Fibroblast of lung (primary cell): ENCODE measurements at regions not wholly inside any gene's neighbourhood (a gene's known extent, or its start where the extent isn't known, plus 50 kb on each side); places are given as distances from the start of the nearest gene placed in this dataset.

Experiments used
- DNase-seq, 2 donors: peaks; one replicate each; pipeline versions ENCODE4 v3.0.0 to v3.0.0-alpha.2; 2010; ENCODE audit warnings: low read depth in 2 of 2
- H2AFZ ChIP-seq: 2 replicates; pipeline ENCODE4 v1.5.1; 2012; ENCODE audit warnings: low read length, control low read depth, inconsistent platforms
- H3K27ac ChIP-seq: 2 replicates; pipeline ENCODE4 v1.5.1; 2011; ENCODE audit warnings: low read length, control low read depth; ENCODE audit not compliant: insufficient read depth
- H3K27me3 ChIP-seq: 2 replicates; pipeline ENCODE4 v1.5.1; 2011; ENCODE audit warnings: mild to moderate bottlenecking, low read length; ENCODE audit not compliant: control insufficient read depth, insufficient read depth
- H3K36me3 ChIP-seq: 2 replicates; pipeline ENCODE4 v1.5.1; 2011; ENCODE audit warnings: low read length; ENCODE audit not compliant: control insufficient read depth, insufficient read depth
- H3K4me1 ChIP-seq: 2 replicates; pipeline ENCODE4 v1.5.1; 2011; ENCODE audit warnings: low read length; ENCODE audit not compliant: control insufficient read depth, insufficient read depth; ENCODE audit errors: extremely low read depth
- H3K4me2 ChIP-seq: 2 replicates; pipeline ENCODE4 v1.5.1; 2011; ENCODE audit warnings: low read length, control low read depth; ENCODE audit not compliant: insufficient read depth; ENCODE audit errors: extremely low read depth
- H3K4me3 ChIP-seq, 4 experiments: fragments of 200-600 bp in 1 of 4; sonication (generic) in 1 of 4; replicated peaks in 1 of 4; 2 replicates each; pipeline ENCODE4 v1.5.1; 2011 to 2016; ENCODE audit warnings: low read length in 4 of 4, low read depth in 3 of 4, mild to moderate bottlenecking in 3 of 4, control low read depth in 2 of 4, inconsistent platforms in 1 of 4, mixed read lengths in 1 of 4; ENCODE audit not compliant: insufficient read depth in 1 of 4; ENCODE audit errors: control extremely low read depth in 1 of 4
- H3K79me2 ChIP-seq: 2 replicates; pipeline ENCODE4 v1.5.1; 2012; ENCODE audit warnings: mild to moderate bottlenecking, low read length, inconsistent platforms; ENCODE audit not compliant: control insufficient read depth, insufficient read depth
- H3K9ac ChIP-seq: 2 replicates; pipeline ENCODE4 v1.5.1; 2011; ENCODE audit warnings: mild to moderate bottlenecking, low read length, control low read depth; ENCODE audit not compliant: insufficient read depth
- H3K9me3 ChIP-seq: 2 replicates; pipeline ENCODE4 v1.5.1; 2012; ENCODE audit warnings: low read depth, low read length; ENCODE audit not compliant: control insufficient read depth, insufficient read depth
- H4K20me1 ChIP-seq: 2 replicates; pipeline ENCODE4 v1.5.1; 2011; ENCODE audit warnings: low read length; ENCODE audit not compliant: control insufficient read depth, insufficient read depth; ENCODE audit errors: extremely low read depth
- EZH2 ChIP-seq: IDR thresholded peaks from 2 replicates; pipeline ENCODE4 v1.5.1; 2012; ENCODE audit warnings: low read length, control low read depth, mild to moderate bottlenecking; ENCODE audit errors: missing control alignments
- TF ChIP-seq, protein P1 (sequence below), 2 donors: IDR thresholded peaks in 1 of 2; conservative IDR thresholded peaks in 1 of 2; 1 replicate in 1 of 2; 2 replicates in 1 of 2; pipeline ENCODE4 v1.5.1; 2011 to 2012; ENCODE audit warnings: low read length in 2 of 2, control low read depth in 1 of 2, inconsistent platforms in 1 of 2, low read depth in 1 of 2, mild to moderate bottlenecking in 1 of 2

DNA sequence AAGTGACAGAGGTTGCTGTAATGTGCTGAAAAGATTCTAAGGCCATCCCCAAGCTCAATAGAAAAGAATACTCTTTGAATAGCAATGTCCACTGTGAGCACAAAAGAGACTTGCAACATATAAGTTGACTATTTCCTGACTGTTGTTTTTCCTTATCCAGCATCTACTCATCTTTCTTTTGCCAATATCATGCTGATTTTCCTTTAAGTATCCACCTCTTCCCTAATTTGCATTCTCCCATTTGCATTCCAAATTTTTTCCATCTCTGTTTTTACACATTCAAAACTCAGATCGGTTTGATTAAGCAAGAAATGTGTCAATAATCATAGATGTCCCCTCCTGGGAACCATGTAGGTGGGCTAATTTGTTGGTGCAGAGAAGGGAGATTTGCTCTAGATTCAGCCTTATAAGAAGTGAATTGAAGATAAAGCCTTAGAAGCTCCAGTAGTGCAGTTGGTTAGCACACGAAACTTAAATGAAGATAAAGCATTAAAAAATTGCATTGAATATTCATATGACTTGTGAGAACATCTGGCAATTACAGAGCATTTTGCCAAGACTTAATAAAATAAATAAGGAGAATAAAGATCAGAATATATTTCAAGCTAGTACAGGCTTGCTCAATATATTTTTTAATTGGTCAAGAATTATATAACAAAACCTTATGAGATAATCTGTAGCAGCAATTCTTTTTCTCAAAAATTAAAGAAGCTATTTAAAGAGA lies 267.6 kb downstream of the TMEM167A start:
- H3K27ac ChIP-seq = no peak overlapping the region

DNA sequence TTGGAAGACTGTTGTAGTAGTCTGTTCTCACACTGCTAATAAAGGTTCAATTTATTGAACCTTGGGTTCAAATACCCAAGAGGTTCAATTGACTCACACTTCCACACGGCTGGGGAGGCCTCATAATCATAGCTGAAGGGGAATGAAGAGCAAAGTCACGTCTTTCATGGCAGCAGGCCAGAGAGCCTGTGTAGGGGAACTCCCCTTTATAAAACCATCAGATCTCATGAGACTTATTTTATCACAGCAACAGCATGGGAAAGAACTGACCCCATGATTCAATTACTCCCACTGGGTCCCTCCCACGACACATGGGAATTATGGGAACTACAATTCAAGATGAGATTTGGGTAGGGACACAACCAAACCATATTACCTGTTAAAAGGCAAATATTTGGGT lies 268.2 kb downstream of the TMEM167A start:
- no peak overlapping the region for H3K4me2 ChIP-seq
- H3K27me3 ChIP-seq = no peaks in the 10 kb centered on the region
- TF ChIP-seq, protein P1, sequence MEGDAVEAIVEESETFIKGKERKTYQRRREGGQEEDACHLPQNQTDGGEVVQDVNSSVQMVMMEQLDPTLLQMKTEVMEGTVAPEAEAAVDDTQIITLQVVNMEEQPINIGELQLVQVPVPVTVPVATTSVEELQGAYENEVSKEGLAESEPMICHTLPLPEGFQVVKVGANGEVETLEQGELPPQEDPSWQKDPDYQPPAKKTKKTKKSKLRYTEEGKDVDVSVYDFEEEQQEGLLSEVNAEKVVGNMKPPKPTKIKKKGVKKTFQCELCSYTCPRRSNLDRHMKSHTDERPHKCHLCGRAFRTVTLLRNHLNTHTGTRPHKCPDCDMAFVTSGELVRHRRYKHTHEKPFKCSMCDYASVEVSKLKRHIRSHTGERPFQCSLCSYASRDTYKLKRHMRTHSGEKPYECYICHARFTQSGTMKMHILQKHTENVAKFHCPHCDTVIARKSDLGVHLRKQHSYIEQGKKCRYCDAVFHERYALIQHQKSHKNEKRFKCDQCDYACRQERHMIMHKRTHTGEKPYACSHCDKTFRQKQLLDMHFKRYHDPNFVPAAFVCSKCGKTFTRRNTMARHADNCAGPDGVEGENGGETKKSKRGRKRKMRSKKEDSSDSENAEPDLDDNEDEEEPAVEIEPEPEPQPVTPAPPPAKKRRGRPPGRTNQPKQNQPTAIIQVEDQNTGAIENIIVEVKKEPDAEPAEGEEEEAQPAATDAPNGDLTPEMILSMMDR (conservative IDR thresholded peaks at IDR 0.05 in 1 of 2, IDR thresholded peaks at IDR 0.05 in 1 of 2; ENCODE audit: low read depth in 1 of 2, low read length in 2 of 2) = no peak
- no peak for TF ChIP-seq EZH2
- no peaks in the 10 kb centered on the region for H3K4me1 ChIP-seq
- H3K9ac ChIP-seq = no peak overlapping the region
- H4K20me1 ChIP-seq = no peaks in the 10 kb centered on the region
- H3K36me3 ChIP-seq = no peaks in the 10 kb centered on the region
- DNase-seq = peak in 1 of 2 donors; percentile 4
- no peak overlapping the region for H3K4me3 ChIP-seq
- no peak overlapping the region for H2AFZ ChIP-seq
- no peaks in the 10 kb centered on the region for H3K9me3 ChIP-seq
- no peaks in the 10 kb centered on the region for H3K79me2 ChIP-seq
- H3K27ac ChIP-seq = no peak overlapping the region

More for the DNA sequence above, 267.6 kb downstream of the TMEM167A start:
- Histone ChIP-seq H3K4me2 (no peak overlapping the region), H3K4me1 (no peaks in the 10 kb centered on the region), H4K20me1 (no peaks in the 10 kb centered on the region), H3K79me2 (no peaks in the 10 kb centered on the region), H3K9ac (no peak overlapping the region), H3K27me3 (no peaks in the 10 kb centered on the region), H3K9me3 (no peaks in the 10 kb centered on the region), H3K4me3 (no peak overlapping the region), H3K36me3 (no peaks in the 10 kb centered on the region), H2AFZ (no peak overlapping the region)
- TF ChIP-seq, protein P1 (conservative IDR thresholded peaks at IDR 0.05 in 1 of 2, IDR thresholded peaks at IDR 0.05 in 1 of 2; ENCODE audit: low read depth in 1 of 2, low read length in 2 of 2) = no peak
- peak in 1 of 2 donors; percentile 44 for DNase-seq

DNA sequence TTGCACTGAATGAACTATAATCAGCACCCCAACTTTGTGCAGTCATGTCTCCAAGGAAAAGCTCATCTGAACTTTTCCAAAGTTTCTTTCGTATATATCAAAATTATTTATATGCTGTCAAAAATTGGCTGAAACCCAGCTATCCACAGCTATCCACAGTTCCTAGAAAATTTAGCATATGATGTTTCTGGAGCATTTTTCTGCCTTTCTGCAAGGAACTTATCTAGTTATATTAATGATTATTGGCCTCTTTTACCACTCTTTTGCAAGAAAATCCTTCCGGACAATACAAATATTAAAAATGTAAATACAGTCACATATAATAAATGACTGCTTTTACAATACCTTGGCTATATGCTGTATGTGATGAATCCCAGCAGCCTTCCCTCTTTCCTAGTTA lies 270.2 kb downstream of the TMEM167A start:
- no peaks in the 10 kb centered on the region for H3K9me3 ChIP-seq
- no peak overlapping the region for H3K4me2 ChIP-seq
- H3K9ac ChIP-seq = no peak overlapping the region
- H3K4me1 ChIP-seq = no peaks in the 10 kb centered on the region
- DNase-seq = no peak
- H3K79me2 ChIP-seq = no peaks in the 10 kb centered on the region
- H2AFZ ChIP-seq = no peak overlapping the region
- no peak for TF ChIP-seq EZH2
- TF ChIP-seq, protein P1 (conservative IDR thresholded peaks at IDR 0.05 in 1 of 2, IDR thresholded peaks at IDR 0.05 in 1 of 2; ENCODE audit: low read depth in 1 of 2, low read length in 2 of 2) = no peak
- H3K4me3 ChIP-seq = no peak overlapping the region
- H3K27me3 ChIP-seq = no peaks in the 10 kb centered on the region
- H4K20me1 ChIP-seq = no peaks in the 10 kb centered on the region
- no peaks in the 10 kb centered on the region for H3K36me3 ChIP-seq
- H3K27ac ChIP-seq = no peak overlapping the region
